SH-SY5Y (cell line): ENCODE measurements at regions not wholly inside any gene's neighbourhood (a gene's known extent, or its start where the extent isn't known, plus 50 kb on each side); places are given as distances from the start of the nearest gene placed in this dataset.

Experiments used
- GATA2 ChIP-seq: IDR thresholded peaks from 2 replicates; pipeline ENCODE4 v1.6.1; 2011; ENCODE audit warnings: mild to moderate bottlenecking, low read depth, low read length
- GATA3 ChIP-seq: IDR thresholded peaks from 2 replicates; pipeline ENCODE4 v1.6.1; 2011; ENCODE audit warnings: low read depth, mild to moderate bottlenecking, low read length, moderate library complexity

DNA sequence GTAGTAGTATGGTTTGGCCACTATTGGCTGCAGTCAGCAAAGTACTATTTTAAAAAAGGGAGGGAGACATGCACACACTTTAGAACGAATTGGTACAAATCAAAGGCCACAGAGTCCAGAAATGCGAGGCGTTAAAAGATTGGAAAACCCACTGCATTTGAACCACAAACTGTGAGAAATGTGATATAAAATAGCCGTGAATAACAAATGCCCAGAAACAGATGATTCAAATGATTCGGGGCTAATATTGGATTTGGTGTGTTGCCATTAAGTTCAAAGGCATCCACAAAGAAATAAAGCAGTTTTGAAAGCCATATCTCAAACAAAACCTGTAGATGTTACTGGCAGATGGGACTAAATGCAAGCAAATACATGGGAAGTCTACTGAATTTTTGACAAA, 140.9 kb upstream of the HMHB1 start:
- TF ChIP-seq GATA3 = no peak
- TF ChIP-seq GATA2 = no peak
